ENCODE measurements at regions not wholly inside any gene's neighbourhood (a gene's known extent, or its start where the extent isn't known, plus 50 kb on each side); places are given as distances from the start of the nearest gene placed in this dataset.
A peak's percentile ranks its signal among the peaks of the same experiment; 100 is the strongest.

GRCh38 chr1:157893686-157894085 lies 52.1 kb upstream of the CD5L start:
- H3K27ac ChIP-seq, result no peak overlapping the region
- peak; percentile 0 for DNase-seq (ENCODE audit: low read depth, low spot score)

- no peak overlapping the region for H3K27ac ChIP-seq
- no peak for DNase-seq (ENCODE audit: low read depth, low spot score)
These were observed 53.1 kb upstream of the CD5L start for GRCh38 chr1:157894613-157895165.

- H3K27ac ChIP-seq, result no peak overlapping the region
- no peak for DNase-seq (ENCODE audit: low read depth, low spot score)
These were observed 68.7 kb upstream of the CD5L start for GRCh38 chr1:157910270-157910669.

GRCh38 chr1:157915859-157916258 lies 74.3 kb upstream of the CD5L start:
- no peak overlapping the region for H3K27ac ChIP-seq
- DNase-seq (ENCODE audit: low read depth, low spot score), result no peak

GRCh38 chr1:157916887-157917570 lies 75.4 kb upstream of the CD5L start:
- DNase-seq (ENCODE audit: low read depth, low spot score), result no peak
- no peak overlapping the region for H3K27ac ChIP-seq

GRCh38 chr1:157920748-157921147 lies 72.7 kb upstream of the KIRREL1 start:
- DNase-seq (ENCODE audit: low read depth, low spot score), result no peak
- H3K27ac ChIP-seq, result no peak overlapping the region

GRCh38 chr1:157925419-157926166 lies 67.9 kb upstream of the KIRREL1 start:
- DNase-seq (ENCODE audit: low read depth, low spot score), result no peak
- H3K27ac ChIP-seq, result no peak overlapping the region

GRCh38 chr1:157932069-157932468 lies 61.4 kb upstream of the KIRREL1 start:
- H3K27ac ChIP-seq, result no peak overlapping the region
- DNase-seq (ENCODE audit: low read depth, low spot score), result peak; percentile 22

- DNase-seq (ENCODE audit: low read depth, low spot score), result no peak
- H3K27ac ChIP-seq, result no peak overlapping the region
These were observed 55.7 kb upstream of the KIRREL1 start for GRCh38 chr1:157937744-157938143.

GRCh38 chr1:157941939-157942338 lies 51.5 kb upstream of the KIRREL1 start:
- no peak for DNase-seq (ENCODE audit: low read depth, low spot score)
- no peak overlapping the region for H3K27ac ChIP-seq
